ENCODE measurements at regions not wholly inside any gene's neighbourhood (a gene's known extent, or its start where the extent isn't known, plus 50 kb on each side); places are given as distances from the start of the nearest gene placed in this dataset.

GRCh38 chr2:114079366-114080004, 189.6 kb downstream of the ACTR3 start:
- no peaks in the 10 kb centered on the region for H3K36me3 Mint-ChIP-seq (ENCODE audit: unreplicated experiment)
- H3K27ac Mint-ChIP-seq (ENCODE audit: unreplicated experiment), result no peak overlapping the region
- H3K9me3 Mint-ChIP-seq (ENCODE audit: unreplicated experiment), result no peaks in the 10 kb centered on the region
- DNase-seq, result no peak
- no peak for TF ChIP-seq CTCF (IDR thresholded peaks at IDR 0.05; ENCODE audit: partially characterized antibody, unreplicated experiment)
- peaks cover 2% of the 10 kb centered on the region for H3K27me3 Mint-ChIP-seq (ENCODE audit: unreplicated experiment)
- no peak overlapping the region for H3K4me3 Mint-ChIP-seq (ENCODE audit: unreplicated experiment)
- H3K4me1 Mint-ChIP-seq (ENCODE audit: low read depth, unreplicated experiment), result no peaks in the 10 kb centered on the region

GRCh38 chr2:114082731-114083433, 193.0 kb downstream of the ACTR3 start:
- no peak for DNase-seq
- Mint-ChIP-seq H3K36me3 (ENCODE audit: unreplicated experiment) (no peaks in the 10 kb centered on the region), H3K27ac (ENCODE audit: unreplicated experiment) (no peak overlapping the region), H3K4me3 (ENCODE audit: unreplicated experiment) (no peak overlapping the region), H3K27me3 (ENCODE audit: unreplicated experiment) (peaks cover 2% of the 10 kb centered on the region), H3K4me1 (ENCODE audit: low read depth, unreplicated experiment) (no peaks in the 10 kb centered on the region), H3K9me3 (ENCODE audit: unreplicated experiment) (no peaks in the 10 kb centered on the region)
- no peak for TF ChIP-seq CTCF (IDR thresholded peaks at IDR 0.05; ENCODE audit: partially characterized antibody, unreplicated experiment)

GRCh38 chr2:114083717-114084387, 194.0 kb downstream of the ACTR3 start:
- no peak overlapping the region for H3K4me3 Mint-ChIP-seq (ENCODE audit: unreplicated experiment)
- H3K36me3 Mint-ChIP-seq (ENCODE audit: unreplicated experiment), result no peaks in the 10 kb centered on the region
- DNase-seq, result no peak
- no peak overlapping the region for H3K27ac Mint-ChIP-seq (ENCODE audit: unreplicated experiment)
- no peaks in the 10 kb centered on the region for H3K9me3 Mint-ChIP-seq (ENCODE audit: unreplicated experiment)
- no peaks in the 10 kb centered on the region for H3K27me3 Mint-ChIP-seq (ENCODE audit: unreplicated experiment)
- no peak for TF ChIP-seq CTCF (IDR thresholded peaks at IDR 0.05; ENCODE audit: partially characterized antibody, unreplicated experiment)
- H3K4me1 Mint-ChIP-seq (ENCODE audit: low read depth, unreplicated experiment), result no peaks in the 10 kb centered on the region

- DNase-seq, result no peak
- no peak for TF ChIP-seq CTCF (IDR thresholded peaks at IDR 0.05; ENCODE audit: partially characterized antibody, unreplicated experiment)
- Mint-ChIP-seq H3K4me1 (ENCODE audit: low read depth, unreplicated experiment) (no peaks in the 10 kb centered on the region), H3K36me3 (ENCODE audit: unreplicated experiment) (no peaks in the 10 kb centered on the region), H3K27me3 (ENCODE audit: unreplicated experiment) (no peaks in the 10 kb centered on the region), H3K4me3 (ENCODE audit: unreplicated experiment) (no peak overlapping the region), H3K9me3 (ENCODE audit: unreplicated experiment) (no peaks in the 10 kb centered on the region), H3K27ac (ENCODE audit: unreplicated experiment) (no peak overlapping the region)
These were observed 195.3 kb downstream of the ACTR3 start for GRCh38 chr2:114085238-114085637.

GRCh38 chr2:114085992-114086391, 196.1 kb downstream of the ACTR3 start:
- Mint-ChIP-seq H3K27me3 (ENCODE audit: unreplicated experiment) (no peaks in the 10 kb centered on the region), H3K27ac (ENCODE audit: unreplicated experiment) (no peak overlapping the region), H3K4me3 (ENCODE audit: unreplicated experiment) (no peak overlapping the region), H3K4me1 (ENCODE audit: low read depth, unreplicated experiment) (no peaks in the 10 kb centered on the region), H3K36me3 (ENCODE audit: unreplicated experiment) (no peaks in the 10 kb centered on the region), H3K9me3 (ENCODE audit: unreplicated experiment) (no peaks in the 10 kb centered on the region)
- no peak for TF ChIP-seq CTCF (IDR thresholded peaks at IDR 0.05; ENCODE audit: partially characterized antibody, unreplicated experiment)
- no peak for DNase-seq

Data from glutamatergic neuron (in vitro differentiated cells).